K562 (cell line): ENCODE measurements at regions not wholly inside any gene's neighbourhood (a gene's known extent, or its start where the extent isn't known, plus 50 kb on each side); places are given as distances from the start of the nearest gene placed in this dataset.
A peak's percentile ranks its signal among the peaks of the same experiment; 100 is the strongest.

Source experiments
- ARID1B ChIP-seq: fragments of 450-650 bp; IDR thresholded peaks from 2 replicates; pipeline ENCODE4 v1.6.1; 2016; ENCODE audit warnings: antibody characterized with exemption, mild to moderate bottlenecking, inconsistent platforms
- BHLHE40 ChIP-seq: IDR thresholded peaks from 2 replicates; pipeline ENCODE4 v1.6.1; 2011; ENCODE audit warnings: low read length, improper control_type of control experiment
- BMI1 ChIP-seq: fragments of 150-350 bp; IDR thresholded peaks from 2 replicates; pipeline ENCODE4 v1.6.1; 2014; ENCODE audit warnings: low read length
- LARP7 ChIP-seq: fragments of 450-650 bp; IDR thresholded peaks from 2 replicates; pipeline ENCODE4 v1.6.1; 2016
- MAFF ChIP-seq: IDR thresholded peaks from 2 replicates; pipeline ENCODE4 v1.6.1; 2012; ENCODE audit warnings: low read length, improper control_type of control experiment
- MAFG ChIP-seq: fragments of 450-650 bp; conservative IDR thresholded peaks from 2 replicates; pipeline ENCODE4 v1.6.1; 2016; ENCODE audit warnings: missing genetic modification characterization, missing compliant biosample characterization
- MCM5 ChIP-seq: fragments of 450-650 bp; IDR thresholded peaks from 2 replicates; pipeline ENCODE4 v1.6.1; 2016; ENCODE audit warnings: low read depth
- PHB ChIP-seq: fragments of 250-450 bp; sonication (Bioruptor Pico); IDR thresholded peaks from 2 replicates; pipeline ENCODE4 v1.5.0; 2021
- POU5F1 ChIP-seq: fragments of 150-350 bp; IDR thresholded peaks from 2 replicates; pipeline ENCODE4 v1.6.1; 2014; ENCODE audit warnings: borderline replicate concordance, low read length, low read depth, mild to moderate bottlenecking; ENCODE audit not compliant: partially characterized antibody
- RBM15 ChIP-seq: fragments of 200-400 bp; formaldehyde crosslinking; IDR thresholded peaks from 2 replicates; pipeline ENCODE4 v1.6.1; 2018; ENCODE audit warnings: mild to moderate bottlenecking, low read length, moderate library complexity; ENCODE audit not compliant: insufficient read depth
- RBM34 ChIP-seq: fragments of 200-400 bp; formaldehyde crosslinking; IDR thresholded peaks from 2 replicates; pipeline ENCODE4 v1.6.1; 2018; ENCODE audit warnings: low read length, borderline replicate concordance; ENCODE audit not compliant: insufficient read depth
- RUNX1 ChIP-seq: sonication (generic); IDR thresholded peaks from 2 replicates; pipeline ENCODE4 v1.6.1; 2016; ENCODE audit warnings: antibody characterized with exemption, low read depth
- SLC30A9 ChIP-seq: fragments of 250-450 bp; sonication (Bioruptor Pico); IDR thresholded peaks from 2 replicates; pipeline ENCODE4 v1.8.0; 2022; ENCODE audit warnings: mild to moderate bottlenecking, moderate library complexity
- SRF ChIP-seq, 2 experiments: fragments of 250-450, 450-650 bp in 1 of 2; sonication (Bioruptor Pico) in 1 of 2; sonication (generic) in 1 of 2; formaldehyde crosslinking; IDR thresholded peaks; 2 replicates each; pipeline versions ENCODE4 v1.5.0 to v1.5.1; 2020 to 2022; ENCODE audit warnings: mild to moderate bottlenecking in 1 of 2, missing genetic modification reagents in 1 of 2
- TGIF2 ChIP-seq: sonication (generic); formaldehyde crosslinking; IDR thresholded peaks from 2 replicates; pipeline ENCODE4 v1.8.1; 2022; ENCODE audit warnings: mild to moderate bottlenecking, missing genetic modification reagents, moderate library complexity
- YY1 ChIP-seq, 3 experiments: IDR thresholded peaks; 2 replicates each; pipeline ENCODE4 v1.6.1; 2011; ENCODE audit warnings: low read length in 2 of 3, mild to moderate bottlenecking in 2 of 3, moderate library complexity in 2 of 3, borderline replicate concordance in 1 of 3, control low read depth in 1 of 3, low read depth in 1 of 3; ENCODE audit not compliant: insufficient read depth in 3 of 3, insufficient replicate concordance in 2 of 3, control insufficient read depth in 1 of 3, insufficient read length in 1 of 3; ENCODE audit errors: extremely low read depth in 1 of 3
- ZKSCAN8 ChIP-seq: fragments of 200-800 bp; sonication (Bioruptor generic); IDR thresholded peaks from 2 replicates; pipeline ENCODE4 v1.6.1; 2016; ENCODE audit warnings: missing genetic modification characterization, missing compliant biosample characterization
- ZNF175 ChIP-seq: fragments of 200-800 bp; sonication (Bioruptor generic); IDR thresholded peaks from 2 replicates; pipeline ENCODE4 v1.6.1; 2016; ENCODE audit warnings: low read depth, mild to moderate bottlenecking, missing genetic modification characterization, missing compliant biosample characterization
- ZNF316 ChIP-seq: fragments of 450-650 bp; IDR thresholded peaks from 2 replicates; pipeline ENCODE4 v1.6.1; 2016
- ZNF444 ChIP-seq: fragments of 250-450 bp; sonication (Bioruptor Pico); IDR thresholded peaks from 2 replicates; pipeline ENCODE4 v1.4.0; 2020; ENCODE audit warnings: mild to moderate bottlenecking, moderate library complexity
- ZNF561 ChIP-seq: fragments of 450-650 bp; formaldehyde crosslinking; conservative IDR thresholded peaks from 2 replicates; pipeline ENCODE4 v1.4.0; 2020; ENCODE audit warnings: mild to moderate bottlenecking, moderate library complexity
- ZNF644 ChIP-seq: fragments of 200-800 bp; sonication (Bioruptor generic); IDR thresholded peaks from 2 replicates; pipeline ENCODE4 v1.6.1; 2016; ENCODE audit warnings: low read depth, missing genetic modification characterization, missing compliant biosample characterization
- TF ChIP-seq, protein P1 (sequence below), 2 experiments: fragments of 450-650 bp; IDR thresholded peaks; 2 replicates each; pipeline ENCODE4 v1.6.1; 2016; ENCODE audit warnings: mild to moderate bottlenecking in 2 of 2, borderline replicate concordance in 1 of 2, low read depth in 1 of 2, moderate library complexity in 1 of 2
- TF ChIP-seq, protein P2 (sequence below): fragments of 250-450 bp; sonication (Bioruptor Pico); IDR thresholded peaks from 2 replicates; pipeline ENCODE4 v1.9.0; 2021; ENCODE audit warnings: mild to moderate bottlenecking

DNA sequence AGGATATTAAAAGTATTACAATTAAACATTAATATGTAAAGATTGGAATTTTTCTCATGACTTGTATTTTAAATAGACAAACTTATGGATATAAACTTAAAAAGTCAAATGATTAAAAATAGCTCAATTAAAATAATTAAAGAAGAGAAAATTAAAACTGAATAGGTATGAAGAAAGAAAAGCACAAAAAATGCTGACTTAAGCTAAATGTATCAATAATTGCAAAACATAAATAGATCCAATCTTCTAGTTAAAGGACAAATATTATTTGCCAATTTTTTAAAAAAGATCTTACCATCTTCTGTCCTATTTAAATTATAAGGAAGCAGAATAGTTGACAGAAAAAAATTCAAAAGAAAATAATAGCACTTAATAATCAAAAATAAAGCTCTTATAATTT lies 646.3 kb upstream of the ANKRD30A start (continued):
- TF ChIP-seq, protein P1, sequence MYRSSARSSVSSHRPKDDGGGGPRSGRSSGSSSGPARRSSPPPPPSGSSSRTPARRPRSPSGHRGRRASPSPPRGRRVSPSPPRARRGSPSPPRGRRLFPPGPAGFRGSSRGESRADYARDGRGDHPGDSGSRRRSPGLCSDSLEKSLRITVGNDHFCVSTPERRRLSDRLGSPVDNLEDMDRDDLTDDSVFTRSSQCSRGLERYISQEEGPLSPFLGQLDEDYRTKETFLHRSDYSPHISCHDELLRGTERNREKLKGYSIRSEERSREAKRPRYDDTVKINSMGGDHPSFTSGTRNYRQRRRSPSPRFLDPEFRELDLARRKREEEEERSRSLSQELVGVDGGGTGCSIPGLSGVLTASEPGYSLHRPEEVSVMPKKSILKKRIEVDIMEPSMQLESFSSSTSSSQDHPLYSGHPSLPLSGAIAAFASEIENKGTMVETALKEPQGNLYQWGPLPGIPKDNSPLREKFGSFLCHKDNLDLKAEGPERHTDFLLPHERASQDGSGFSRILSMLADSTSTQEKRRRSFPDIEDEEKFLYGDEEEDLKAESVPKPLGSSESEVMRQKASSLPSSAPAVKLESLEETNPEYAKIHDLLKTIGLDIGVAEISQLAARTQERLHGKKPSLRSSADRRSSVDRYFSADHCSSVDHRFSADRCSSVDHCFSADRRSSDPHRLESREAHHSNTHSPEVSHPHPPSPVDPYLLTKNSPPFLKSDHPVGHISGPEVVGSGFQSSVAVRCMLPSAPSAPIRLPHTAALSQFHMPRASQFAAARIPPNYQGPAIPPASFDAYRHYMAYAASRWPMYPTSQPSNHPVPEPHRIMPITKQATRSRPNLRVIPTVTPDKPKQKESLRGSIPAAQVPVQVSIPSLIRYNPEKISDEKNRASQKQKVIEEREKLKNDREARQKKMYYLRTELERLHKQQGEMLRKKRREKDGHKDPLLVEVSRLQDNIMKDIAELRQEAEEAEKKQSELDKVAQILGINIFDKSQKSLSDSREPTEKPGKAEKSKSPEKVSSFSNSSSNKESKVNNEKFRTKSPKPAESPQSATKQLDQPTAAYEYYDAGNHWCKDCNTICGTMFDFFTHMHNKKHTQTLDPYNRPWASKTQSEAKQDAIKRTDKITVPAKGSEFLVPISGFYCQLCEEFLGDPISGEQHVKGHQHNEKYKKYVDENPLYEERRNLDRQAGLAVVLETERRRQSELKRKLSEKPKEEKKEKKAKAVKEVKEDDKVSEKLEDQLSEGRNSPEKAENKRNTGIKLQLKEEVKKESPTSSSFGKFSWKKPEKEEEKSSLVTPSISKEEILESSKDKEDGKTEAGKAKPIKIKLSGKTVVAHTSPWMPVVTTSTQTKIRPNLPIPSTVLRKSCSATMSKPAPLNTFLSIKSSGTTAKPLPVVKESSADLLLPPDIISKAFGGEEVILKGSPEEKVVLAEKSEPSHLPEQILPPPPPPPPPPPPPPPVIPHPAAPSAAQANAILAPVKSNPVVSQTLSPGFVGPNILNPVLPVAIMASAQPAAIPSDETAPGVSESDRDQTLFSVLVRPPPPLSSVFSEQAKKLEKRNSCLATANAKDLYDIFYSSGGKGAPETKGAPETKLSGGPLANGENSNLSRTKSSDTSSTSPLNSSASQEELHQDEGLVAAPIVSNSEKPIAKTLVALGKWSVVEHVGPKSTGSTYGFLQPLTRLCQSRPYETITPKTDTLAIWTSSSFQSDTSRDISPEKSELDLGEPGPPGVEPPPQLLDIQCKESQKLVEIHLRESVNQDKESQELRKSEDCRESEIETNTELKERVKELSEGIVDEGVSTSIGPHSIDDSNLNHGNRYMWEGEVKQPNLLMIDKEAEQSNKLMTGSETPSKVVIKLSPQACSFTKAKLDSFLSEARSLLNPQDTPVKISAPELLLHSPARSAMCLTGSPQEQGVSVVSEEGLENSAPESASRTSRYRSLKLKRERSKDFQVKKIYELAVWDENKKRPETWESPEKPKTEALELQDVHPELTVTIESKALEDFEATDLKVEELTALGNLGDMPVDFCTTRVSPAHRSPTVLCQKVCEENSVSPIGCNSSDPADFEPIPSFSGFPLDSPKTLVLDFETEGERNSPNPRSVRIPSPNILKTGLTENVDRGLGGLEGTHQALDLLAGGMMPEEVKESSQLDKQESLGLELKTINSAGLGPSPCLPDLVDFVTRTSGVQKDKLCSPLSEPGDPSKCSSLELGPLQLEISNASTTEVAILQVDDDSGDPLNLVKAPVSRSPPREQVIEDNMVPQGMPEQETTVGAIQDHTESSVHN (IDR thresholded peaks at IDR 0.05; ENCODE audit: borderline replicate concordance in 1 of 2, low read depth in 1 of 2): no peak
- TF ChIP-seq ZNF316 (peak; percentile 88), BMI1 (no peak), ZNF175 (CRISPR knock-in tag) (no peak), YY1 (IDR thresholded peaks at IDR 0.05; ENCODE audit: borderline replicate concordance in 1 of 3, control insufficient read depth in 1 of 3, extremely low read depth in 1 of 3, insufficient read depth in 3 of 3, insufficient read length in 1 of 3, insufficient replicate concordance in 2 of 3, low read depth in 1 of 3, low read length in 2 of 3) (no peak), MCM5 (no peak), ARID1B (no peak), MAFF (peak; percentile 71; the same call in 1 of the 2 replicates), MAFG (tag) (peak; percentile 67), SLC30A9 (CRISPR knock-in tag) (no peak), POU5F1 (no peak), PHB (no peak), RBM34 (no peak), BHLHE40 (no peak), RBM15 (no peak), ZNF444 (CRISPR knock-in tag) (no peak), LARP7 (no peak), ZNF561 (no peak), ZNF644 (tag) (no peak), SRF (CRISPR knock-in tag; IDR thresholded peaks at IDR 0.05) (no peak), RUNX1 (no peak), ZKSCAN8 (CRISPR knock-in tag) (no peak), TGIF2 (CRISPR knock-in tag) (no peak)
- TF ChIP-seq, protein P2, sequence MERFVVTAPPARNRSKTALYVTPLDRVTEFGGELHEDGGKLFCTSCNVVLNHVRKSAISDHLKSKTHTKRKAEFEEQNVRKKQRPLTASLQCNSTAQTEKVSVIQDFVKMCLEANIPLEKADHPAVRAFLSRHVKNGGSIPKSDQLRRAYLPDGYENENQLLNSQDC: no peak
